Stimulated activated CD8-positive, alpha-beta memory T cell treated with anti-CD3 and anti-CD28 coated beads, Interleukin-4, amount 100 ng/mL, for 4 hours (primary cell): ENCODE measurements at regions not wholly inside any gene's neighbourhood (a gene's known extent, or its start where the extent isn't known, plus 50 kb on each side); places are given as distances from the start of the nearest gene placed in this dataset.

Experiments
- DNase-seq, 2 donors: peaks; one replicate each; pipeline ENCODE4 v3.0.0-alpha.2; 2020; ENCODE audit warnings: low read depth in 2 of 2, low spot score in 1 of 2

DNA sequence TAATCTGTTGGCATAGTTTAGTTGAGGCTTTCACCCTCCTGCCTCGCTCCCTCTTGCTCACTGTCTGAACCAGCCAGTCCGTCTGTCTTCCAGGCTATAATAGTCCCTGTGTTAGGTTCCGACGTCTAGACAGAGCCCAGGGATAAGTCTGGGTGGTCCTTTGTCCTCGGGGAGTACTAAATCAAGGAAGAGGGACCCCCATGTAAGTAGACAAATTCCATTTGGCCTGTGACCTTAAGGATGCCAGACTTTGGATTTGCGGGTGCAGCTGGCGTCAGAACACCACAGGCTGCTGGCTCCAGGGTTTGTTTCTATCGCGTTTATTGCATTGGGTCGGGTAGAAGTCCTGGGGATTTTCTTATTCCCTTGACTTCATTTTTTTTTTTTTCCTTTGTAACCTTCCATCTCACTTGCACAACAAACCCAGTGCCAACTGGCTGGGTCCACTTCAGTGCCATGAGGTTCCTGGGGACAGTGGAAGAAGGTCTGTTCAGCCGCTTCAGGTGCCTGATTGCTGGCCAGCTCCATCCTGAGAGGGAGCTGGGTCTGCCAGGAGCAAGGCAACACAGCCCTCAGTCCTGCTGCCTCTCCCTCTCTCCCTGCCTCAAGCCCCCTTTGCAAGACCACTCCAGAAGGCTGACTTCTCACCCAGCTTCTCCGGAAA lies 95.4 kb upstream of the KLHL25 start:
- DNase-seq: no peak

GRCh38 chr15:85890620-85890980 lies 95.9 kb upstream of the KLHL25 start:
- DNase-seq: no peak

DNA sequence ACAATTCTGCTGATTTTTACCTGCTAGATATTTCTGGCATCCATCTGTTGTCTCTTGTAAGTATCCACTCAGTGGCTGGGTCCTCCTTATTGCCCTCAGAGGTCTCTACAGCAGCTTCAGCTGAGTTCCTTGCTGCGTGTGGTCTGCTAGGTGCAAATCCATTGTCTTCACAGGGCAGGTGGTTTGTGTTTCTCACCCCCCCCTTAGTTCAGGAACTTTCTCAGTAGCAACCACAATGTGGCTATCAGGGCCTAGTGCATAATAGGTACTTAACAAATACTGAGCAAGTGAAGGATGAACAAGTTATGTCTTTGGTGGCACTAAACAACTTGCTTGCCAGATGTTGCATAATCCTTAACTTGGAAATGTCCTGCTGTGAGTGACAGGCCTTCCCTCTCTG lies 96.7 kb upstream of the KLHL25 start:
- DNase-seq: no peak

- DNase-seq: no peak
These were observed 97.5 kb upstream of the KLHL25 start for GRCh38 chr15:85892232-85892631.

DNA sequence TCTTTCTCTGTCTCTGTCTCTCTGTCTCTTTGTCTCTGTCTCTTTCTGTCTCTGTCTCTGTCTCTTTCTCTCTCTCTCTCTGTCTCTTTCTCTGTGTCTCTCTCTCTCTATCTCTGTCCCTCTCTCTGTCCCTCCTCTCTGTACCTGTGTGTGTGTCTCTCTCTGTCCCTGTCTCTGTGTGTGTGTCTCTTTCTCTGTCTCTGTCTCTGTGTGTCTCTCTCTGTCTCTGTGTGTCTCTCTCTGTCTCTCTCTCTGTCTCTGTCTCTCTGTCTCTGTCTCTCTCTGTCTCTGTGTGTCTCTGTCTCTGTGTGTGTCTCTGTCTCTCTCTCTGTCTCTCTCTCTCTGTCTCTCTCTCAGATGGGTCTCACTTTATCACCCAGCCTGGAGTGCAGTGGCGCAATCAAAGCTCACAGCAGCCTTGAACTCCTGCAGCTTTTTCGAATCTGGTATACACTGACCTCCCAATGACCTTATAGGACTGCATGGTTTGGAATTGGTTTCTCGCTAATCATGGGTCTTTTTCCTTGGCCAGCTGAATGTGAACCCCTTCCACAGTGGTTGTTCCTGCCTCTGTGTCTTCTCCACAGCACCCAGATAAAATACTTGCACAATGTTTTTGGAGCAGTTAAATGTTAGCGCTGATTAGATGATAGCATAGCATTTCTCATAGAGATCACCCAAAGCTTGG lies 102.6 kb upstream of the KLHL25 start:
- DNase-seq: no peak

GRCh38 chr15:85897895-85898717 lies 103.4 kb upstream of the KLHL25 start:
- no peak for DNase-seq

GRCh38 chr15:85899927-85900326 lies 105.2 kb upstream of the KLHL25 start:
- no peak for DNase-seq

- DNase-seq: no peak
These were observed 111.2 kb upstream of the KLHL25 start for GRCh38 chr15:85905751-85906450.

DNA sequence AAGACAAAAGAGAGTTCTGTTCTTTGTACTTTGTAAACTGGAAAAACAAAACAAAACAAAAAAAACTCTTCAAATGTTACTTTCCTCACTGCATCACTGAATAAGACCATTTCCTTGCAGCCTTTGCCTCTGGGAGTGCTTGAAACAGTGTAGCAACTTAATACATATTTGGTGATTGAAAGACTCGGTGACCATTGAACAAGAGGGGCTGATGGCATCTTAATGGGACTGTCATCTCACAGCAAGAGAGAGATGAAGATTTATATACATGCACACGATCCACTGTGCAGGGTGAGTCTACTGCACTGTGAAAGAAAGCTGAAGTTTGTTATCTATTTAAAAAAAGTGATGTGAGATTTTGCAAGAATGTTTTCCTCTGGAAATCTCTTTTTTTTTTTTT lies 111.9 kb upstream of the KLHL25 start:
- DNase-seq: no peak

- no peak for DNase-seq
These were observed 116.1 kb upstream of the KLHL25 start for GRCh38 chr15:85910834-85911233.

DNA sequence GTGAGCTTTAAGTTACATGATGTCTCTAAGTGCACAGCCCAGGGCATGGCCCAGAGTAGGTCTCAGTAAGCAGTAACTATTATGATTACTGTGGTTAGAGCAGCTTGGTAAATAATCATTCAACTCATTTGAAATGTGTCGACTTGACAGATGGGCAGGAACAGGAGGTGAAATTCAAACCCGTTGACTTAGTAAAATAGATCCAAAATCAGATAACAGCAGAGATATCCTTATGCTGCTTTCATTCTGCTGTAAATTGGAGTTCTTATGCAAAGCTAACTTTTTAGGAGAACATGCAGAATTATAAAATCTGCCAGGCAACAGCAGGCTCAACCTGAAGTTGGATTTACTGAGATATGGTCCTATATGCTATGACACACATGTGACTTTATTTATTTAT lies 118.7 kb upstream of the KLHL25 start:
- DNase-seq: no peak

DNA sequence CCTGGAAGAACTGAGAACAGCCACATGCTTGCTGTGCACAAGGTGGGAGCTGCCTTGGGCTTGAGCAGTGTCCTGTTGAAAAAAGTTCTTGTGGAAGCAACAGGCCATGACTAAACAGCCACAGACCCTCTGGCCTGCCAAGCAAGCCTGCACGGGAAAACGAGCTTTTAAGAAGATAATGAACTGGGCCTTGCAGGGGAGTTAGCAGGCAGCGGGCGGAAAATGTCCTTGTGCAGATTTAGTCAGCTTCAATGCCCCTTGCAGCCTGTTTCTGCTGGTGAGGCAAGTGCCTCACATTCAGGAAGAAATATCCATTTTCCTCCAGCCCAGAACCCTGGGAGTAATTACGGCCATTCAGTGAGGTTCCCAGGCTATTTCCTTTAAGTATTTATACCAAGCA lies 126.2 kb upstream of the KLHL25 start:
- no peak for DNase-seq

DNA sequence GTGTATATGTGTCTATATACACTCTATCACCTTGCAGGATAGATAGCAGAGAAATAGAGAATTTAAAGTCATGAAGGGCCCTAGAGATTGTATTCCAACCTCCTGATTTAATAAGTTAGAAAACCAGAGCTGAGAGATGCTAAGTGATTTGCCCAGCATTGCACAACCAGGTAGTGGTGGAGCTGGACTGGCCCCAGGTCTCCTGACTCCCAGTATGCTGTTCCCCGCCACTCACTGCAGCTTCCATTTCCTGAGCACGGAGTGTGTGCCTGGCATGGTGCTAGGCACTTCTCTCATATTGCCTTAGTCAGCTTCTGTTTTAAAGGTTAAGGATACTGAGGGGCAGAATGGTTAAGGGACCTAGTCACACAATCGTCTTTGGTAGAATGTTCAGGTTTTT lies 129.4 kb upstream of the KLHL25 start:
- DNase-seq: no peak

- DNase-seq: no peak
These were observed 131.0 kb upstream of the KLHL25 start for GRCh38 chr15:85925649-85926237.

GRCh38 chr15:85926834-85927233 lies 132.1 kb upstream of the KLHL25 start:
- no peak for DNase-seq

DNA sequence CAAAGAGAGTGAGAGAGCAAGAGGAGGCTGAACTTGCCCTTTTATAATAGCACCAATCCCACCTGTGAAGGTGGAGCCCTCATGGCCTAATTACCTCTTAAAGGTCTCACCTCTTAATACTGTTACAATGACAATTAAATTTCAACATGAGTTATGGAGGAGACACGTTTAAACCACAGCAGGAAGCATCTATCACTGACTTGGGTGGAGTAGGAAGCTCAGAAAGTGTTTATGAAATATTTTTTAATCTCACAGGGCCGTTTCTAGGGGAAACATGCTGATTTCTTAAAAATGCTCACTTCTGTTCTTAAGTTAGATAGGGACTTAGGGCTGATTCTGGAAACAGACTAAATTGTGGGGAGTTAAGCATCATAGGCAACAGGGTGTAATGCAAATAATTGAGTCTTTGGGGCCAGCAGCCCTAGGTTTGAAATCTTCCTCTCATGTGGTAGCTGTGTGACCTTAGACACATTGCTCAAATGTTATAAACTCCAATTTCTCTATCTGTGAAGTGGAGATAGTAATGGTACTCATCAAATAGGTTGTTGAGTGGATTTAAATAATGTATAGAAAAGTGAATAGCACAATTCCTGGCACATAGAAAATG lies 133.3 kb upstream of the KLHL25 start:
- DNase-seq: no peak

- DNase-seq: no peak
These were observed 135.1 kb upstream of the KLHL25 start for GRCh38 chr15:85929786-85930185.

DNA sequence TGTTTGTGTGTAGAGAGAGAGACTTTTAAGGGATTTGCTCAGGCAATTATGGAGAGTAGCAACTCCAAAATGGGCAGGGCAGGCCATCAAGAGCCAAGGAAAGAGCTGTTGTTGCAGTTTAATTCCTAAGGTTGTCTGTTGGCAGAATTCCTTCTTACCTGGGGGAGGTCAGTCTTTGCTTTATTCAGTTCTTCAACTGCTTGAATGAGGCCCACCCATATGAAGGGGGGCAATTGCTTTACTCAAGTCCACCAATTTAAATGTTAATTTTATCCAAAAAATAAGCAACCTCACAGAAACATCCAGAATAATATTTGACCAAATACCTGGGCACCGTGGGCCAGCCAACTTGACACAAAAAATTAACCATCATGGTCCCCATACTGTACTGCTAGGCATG lies 137.7 kb upstream of the KLHL25 start:
- no peak for DNase-seq

- DNase-seq: no peak
These were observed 140.0 kb upstream of the KLHL25 start for GRCh38 chr15:85934691-85935090.

GRCh38 chr15:85935182-85935581 lies 140.5 kb upstream of the KLHL25 start:
- DNase-seq: no peak

GRCh38 chr15:85937661-85938060 lies 142.0 kb upstream of the AGBL1 start:
- DNase-seq: no peak
